SU-DHL-6 (cell line): ENCODE measurements at regions not wholly inside any gene's neighbourhood (a gene's known extent, or its start where the extent isn't known, plus 50 kb on each side); places are given as distances from the start of the nearest gene placed in this dataset.

ENCODE experiments used
- H2AFZ ChIP-seq: fragments of 200-600 bp; sonication (generic); 2 replicates; pipeline ENCODE4 v1.6.1; 2014; ENCODE audit warnings: low read depth, mild to moderate bottlenecking, moderate library complexity, mixed read lengths, antibody characterized with exemption, low read length; ENCODE audit not compliant: severe bottlenecking
- H3F3A ChIP-seq: fragments of 200-600 bp; shearing (Covaris generic); 2 replicates; pipeline ENCODE4 v1.6.0; 2016; ENCODE audit warnings: antibody characterized with exemption, mild to moderate bottlenecking; ENCODE audit not compliant: insufficient read depth
- H3K27ac ChIP-seq: fragments of 200-600 bp; sonication (generic); 2 replicates; pipeline ENCODE4 v1.5.1; 2016; ENCODE audit warnings: low read depth, mild to moderate bottlenecking, low read length, moderate library complexity, mixed read lengths
- H3K27me3 ChIP-seq: fragments of 200-600 bp; sonication (generic), shearing (Covaris generic); 2 replicates; pipeline ENCODE4 v1.6.0; 2014; ENCODE audit warnings: mild to moderate bottlenecking, low read length
- H3K36me3 ChIP-seq: fragments of 200-600 bp; sonication (generic); 2 replicates; pipeline ENCODE4 v1.6.1; 2014; ENCODE audit warnings: mild to moderate bottlenecking, low read length, mixed read lengths
- H3K4me2 ChIP-seq: fragments of 300-600, 200-600 bp; shearing (Covaris generic), sonication (generic); 2 replicates; pipeline ENCODE4 v1.6.0; 2014; ENCODE audit warnings: low read length, low read depth, mild to moderate bottlenecking; ENCODE audit not compliant: poor library complexity, severe bottlenecking
- H3K4me3 ChIP-seq: fragments of 200-600 bp; sonication (generic); 2 replicates; pipeline ENCODE4 v1.5.1; 2014; ENCODE audit warnings: antibody characterized with exemption, low read length, mild to moderate bottlenecking, mixed read lengths; ENCODE audit not compliant: insufficient read depth, poor library complexity, severe bottlenecking
- H3K79me2 ChIP-seq: fragments of 200-600 bp; sonication (generic); 2 replicates; pipeline ENCODE4 v1.6.1; 2014; ENCODE audit warnings: mild to moderate bottlenecking, low read length, moderate library complexity; ENCODE audit not compliant: insufficient read depth
- H3K9ac ChIP-seq: fragments of 200-600 bp; sonication (generic); 2 replicates; pipeline ENCODE4 v1.7.0; 2014; ENCODE audit warnings: mild to moderate bottlenecking, low read length
- H3K9me2 ChIP-seq: fragments of 200-600 bp; sonication (generic); replicated peaks from 2 replicates; pipeline ENCODE4 v1.6.1; 2014; ENCODE audit warnings: low read length; ENCODE audit not compliant: insufficient read depth
- H3K9me3 ChIP-seq: fragments of 200-600 bp; sonication (generic); 2 replicates; pipeline ENCODE4 v1.6.1; 2014; ENCODE audit warnings: low read length, mixed read lengths; ENCODE audit not compliant: insufficient read depth
- H4K20me1 ChIP-seq: fragments of 200-600 bp; sonication (generic); 2 replicates; pipeline ENCODE4 v1.6.1; 2014; ENCODE audit warnings: low read depth, mild to moderate bottlenecking, antibody characterized with exemption, low read length, moderate library complexity, mixed read lengths
- CTCF ChIP-seq: fragments of 200-600 bp; sonication (generic); IDR thresholded peaks from one replicate; pipeline ENCODE4 v1.5.1; 2017; ENCODE audit warnings: antibody characterized with exemption, mild to moderate bottlenecking, low read length, moderate library complexity; ENCODE audit not compliant: insufficient read depth, poor library complexity, severe bottlenecking
- EZH2phosphoT487 ChIP-seq: fragments of 200-600 bp; sonication (generic), shearing (Covaris generic); conservative IDR thresholded peaks from 2 replicates; pipeline ENCODE4 v1.6.1; 2018; ENCODE audit warnings: mild to moderate bottlenecking, antibody characterized with exemption, low read length, moderate library complexity, mixed read lengths

- no peaks in the 10 kb centered on the region for H3K79me2 ChIP-seq
- TF ChIP-seq CTCF (no peak), EZH2phosphoT487 (no peak)
- H3K9ac ChIP-seq, result no peak overlapping the region
- H3F3A ChIP-seq, result no peaks in the 10 kb centered on the region
- no peaks in the 10 kb centered on the region for H3K36me3 ChIP-seq
- no peak overlapping the region for H3K4me2 ChIP-seq
- no peaks in the 10 kb centered on the region for H3K9me2 ChIP-seq
- no peaks in the 10 kb centered on the region for H3K9me3 ChIP-seq
- H4K20me1 ChIP-seq, result no peaks in the 10 kb centered on the region
- no peaks in the 10 kb centered on the region for H3K27me3 ChIP-seq
- H2AFZ ChIP-seq, result no peak overlapping the region
- no peak overlapping the region for H3K4me3 ChIP-seq
- H3K27ac ChIP-seq, result no peak overlapping the region
Observed at GRCh38 chr13:30002577-30002976, 152.2 kb upstream of the UBL3 start.

- H3K4me3 ChIP-seq, result no peak overlapping the region
- H3K27ac ChIP-seq, result no peak overlapping the region
- no peaks in the 10 kb centered on the region for H3K27me3 ChIP-seq
- H2AFZ ChIP-seq, result no peak overlapping the region
- H3K79me2 ChIP-seq, result no peaks in the 10 kb centered on the region
- H3K36me3 ChIP-seq, result no peaks in the 10 kb centered on the region
- H3K9ac ChIP-seq, result no peak overlapping the region
- H3K9me3 ChIP-seq, result no peaks in the 10 kb centered on the region
- H4K20me1 ChIP-seq, result no peaks in the 10 kb centered on the region
- no peaks in the 10 kb centered on the region for H3F3A ChIP-seq
- no peak for TF ChIP-seq EZH2phosphoT487
- no peak for TF ChIP-seq CTCF
- no peaks in the 10 kb centered on the region for H3K9me2 ChIP-seq
- no peak overlapping the region for H3K4me2 ChIP-seq
Observed at GRCh38 chr13:30000370-30000765, 150.0 kb upstream of the UBL3 start.

GRCh38 chr13:29999492-30000369 lies 149.3 kb upstream of the UBL3 start:
- H3K9ac ChIP-seq, result no peak overlapping the region
- H3K4me2 ChIP-seq, result no peak overlapping the region
- no peak overlapping the region for H3K4me3 ChIP-seq
- H3K9me3 ChIP-seq, result no peaks in the 10 kb centered on the region
- H2AFZ ChIP-seq, result no peak overlapping the region
- no peaks in the 10 kb centered on the region for H3K36me3 ChIP-seq
- no peaks in the 10 kb centered on the region for H3K9me2 ChIP-seq
- H3K79me2 ChIP-seq, result no peaks in the 10 kb centered on the region
- no peak for TF ChIP-seq CTCF
- no peak for TF ChIP-seq EZH2phosphoT487
- no peak overlapping the region for H3K27ac ChIP-seq
- H3F3A ChIP-seq, result no peaks in the 10 kb centered on the region
- H3K27me3 ChIP-seq, result no peaks in the 10 kb centered on the region
- no peaks in the 10 kb centered on the region for H4K20me1 ChIP-seq
